ENCODE measurements at regions not wholly inside any gene's neighbourhood (a gene's known extent, or its start where the extent isn't known, plus 50 kb on each side); places are given as distances from the start of the nearest gene placed in this dataset.

GRCh38 chr7:155145477-155146255 is 75.5 kb downstream of the HTR5A start:
- Mint-ChIP-seq H3K4me1 (no peaks in the 10 kb centered on the region), H3K27me3 (ENCODE audit: low read depth in 3 of 3) (peaks cover 3 to 8% (median 6%) of the 10 kb centered on the region in 3 donors), H3K36me3 (no peaks in the 10 kb centered on the region), H3K9me3 (peaks cover 0 to 5% (median 3%) of the 10 kb centered on the region in 7 donors), H3K4me3 (no peak overlapping the region), H3K27ac (peak overlapping the region in 1 of 7 donors; percentile 18)
- TF ChIP-seq, protein P1, sequence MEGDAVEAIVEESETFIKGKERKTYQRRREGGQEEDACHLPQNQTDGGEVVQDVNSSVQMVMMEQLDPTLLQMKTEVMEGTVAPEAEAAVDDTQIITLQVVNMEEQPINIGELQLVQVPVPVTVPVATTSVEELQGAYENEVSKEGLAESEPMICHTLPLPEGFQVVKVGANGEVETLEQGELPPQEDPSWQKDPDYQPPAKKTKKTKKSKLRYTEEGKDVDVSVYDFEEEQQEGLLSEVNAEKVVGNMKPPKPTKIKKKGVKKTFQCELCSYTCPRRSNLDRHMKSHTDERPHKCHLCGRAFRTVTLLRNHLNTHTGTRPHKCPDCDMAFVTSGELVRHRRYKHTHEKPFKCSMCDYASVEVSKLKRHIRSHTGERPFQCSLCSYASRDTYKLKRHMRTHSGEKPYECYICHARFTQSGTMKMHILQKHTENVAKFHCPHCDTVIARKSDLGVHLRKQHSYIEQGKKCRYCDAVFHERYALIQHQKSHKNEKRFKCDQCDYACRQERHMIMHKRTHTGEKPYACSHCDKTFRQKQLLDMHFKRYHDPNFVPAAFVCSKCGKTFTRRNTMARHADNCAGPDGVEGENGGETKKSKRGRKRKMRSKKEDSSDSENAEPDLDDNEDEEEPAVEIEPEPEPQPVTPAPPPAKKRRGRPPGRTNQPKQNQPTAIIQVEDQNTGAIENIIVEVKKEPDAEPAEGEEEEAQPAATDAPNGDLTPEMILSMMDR (IDR thresholded peaks at IDR 0.05) = no peak
- no peak overlapping the region for H3K27ac ChIP-seq (ENCODE audit: low read depth in 1 of 2, low read length in 2 of 2)
- H3K4me2 ChIP-seq (replicated peaks; ENCODE audit: extremely low read depth, low read length, poor library complexity, severe bottlenecking) = no peak overlapping the region
- no peaks in the 10 kb centered on the region for H3K36me3 ChIP-seq (replicated peaks in 1 of 2; ENCODE audit: control insufficient read depth in 1 of 2, insufficient read depth in 2 of 2, low read length in 2 of 2)
- no peak overlapping the region for H2AFZ ChIP-seq (ENCODE audit: insufficient read depth, low read depth, low read length, poor library complexity, severe bottlenecking)
- no peaks in the 10 kb centered on the region for H3K4me1 ChIP-seq (ENCODE audit: control insufficient read depth in 1 of 2, insufficient read depth in 2 of 2, low read length in 2 of 2)
- H3K9me3 ChIP-seq (replicated peaks in 1 of 2; ENCODE audit: control insufficient read depth in 1 of 2, insufficient read depth in 1 of 2, low read length in 2 of 2) = peaks cover 0 to 6% of the 10 kb centered on the region in 2 donors
- H3K79me2 ChIP-seq (ENCODE audit: insufficient read depth, low read length) = no peaks in the 10 kb centered on the region
- intact Hi-C loops (cut with micrococcal nuclease) = no loop called here
- H3K27me3 ChIP-seq (ENCODE audit: control insufficient read depth in 2 of 2, insufficient read depth in 2 of 2, low read length in 2 of 2) = no peaks in the 10 kb centered on the region
- H3K4me3 ChIP-seq (replicated peaks in 1 of 3; ENCODE audit: low read depth in 2 of 3, low read length in 3 of 3) = no peak overlapping the region
- WGBS (ENCODE audit: insufficient coverage) = 83% methylated on average over 6 of the region's 9 CpGs
- H4K20me1 ChIP-seq (ENCODE audit: insufficient read depth, low read length) = no peaks in the 10 kb centered on the region
- DNase-seq = no peak
- H3K9ac ChIP-seq (ENCODE audit: insufficient read depth, low read length, poor library complexity, severe bottlenecking) = no peak overlapping the region

DNA sequence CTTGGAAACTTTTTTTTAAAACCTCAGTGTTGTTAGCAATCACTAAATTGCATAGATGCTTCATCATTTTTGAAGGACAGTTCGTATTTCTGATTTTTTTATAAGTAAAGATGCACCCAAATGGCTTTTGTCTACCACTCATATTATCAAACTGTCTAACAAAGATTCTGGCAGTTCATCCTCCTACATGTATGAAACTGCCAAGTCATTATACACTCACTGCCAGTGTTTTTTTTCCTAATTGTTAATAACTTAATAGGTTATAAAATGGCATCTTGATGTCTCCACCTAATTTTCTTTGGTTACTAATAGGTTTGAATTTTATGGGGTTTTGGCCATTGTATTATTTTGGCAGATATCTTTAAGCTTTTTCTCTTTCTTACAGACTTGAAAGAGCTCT is 77.0 kb downstream of the HTR5A start:
- H3K27ac ChIP-seq (ENCODE audit: low read depth in 1 of 2, low read length in 2 of 2) = no peak overlapping the region
- no peak for DNase-seq
- H3K27me3 ChIP-seq (ENCODE audit: control insufficient read depth in 2 of 2, insufficient read depth in 2 of 2, low read length in 2 of 2) = no peaks in the 10 kb centered on the region
- Mint-ChIP-seq H3K27me3 (ENCODE audit: low read depth in 3 of 3) (peaks cover 2 to 9% (median 6%) of the 10 kb centered on the region in 3 donors), H3K27ac (no peak overlapping the region), H3K4me1 (no peaks in the 10 kb centered on the region), H3K4me3 (no peak overlapping the region), H3K36me3 (no peaks in the 10 kb centered on the region), H3K9me3 (peaks cover 2 to 11% (median 7%) of the 10 kb centered on the region in 7 donors)
- no peak overlapping the region for H3K9ac ChIP-seq (ENCODE audit: insufficient read depth, low read length, poor library complexity, severe bottlenecking)
- H3K79me2 ChIP-seq (ENCODE audit: insufficient read depth, low read length) = no peaks in the 10 kb centered on the region
- peaks cover 0 to 11% of the 10 kb centered on the region in 2 donors for H3K9me3 ChIP-seq (replicated peaks in 1 of 2; ENCODE audit: control insufficient read depth in 1 of 2, insufficient read depth in 1 of 2, low read length in 2 of 2)
- intact Hi-C loops (cut with micrococcal nuclease) = no loop called here
- TF ChIP-seq, protein P1 (IDR thresholded peaks at IDR 0.05) = no peak
- no peak overlapping the region for H2AFZ ChIP-seq (ENCODE audit: insufficient read depth, low read depth, low read length, poor library complexity, severe bottlenecking)
- no peaks in the 10 kb centered on the region for H3K4me1 ChIP-seq (ENCODE audit: control insufficient read depth in 1 of 2, insufficient read depth in 2 of 2, low read length in 2 of 2)
- no CpG with 5 or more reads among the region's 1 CpG for WGBS (ENCODE audit: insufficient coverage)
- H4K20me1 ChIP-seq (ENCODE audit: insufficient read depth, low read length) = no peaks in the 10 kb centered on the region
- no peaks in the 10 kb centered on the region for H3K36me3 ChIP-seq (replicated peaks in 1 of 2; ENCODE audit: control insufficient read depth in 1 of 2, insufficient read depth in 2 of 2, low read length in 2 of 2)
- no peak overlapping the region for H3K4me2 ChIP-seq (replicated peaks; ENCODE audit: extremely low read depth, low read length, poor library complexity, severe bottlenecking)
- H3K4me3 ChIP-seq (replicated peaks in 1 of 3; ENCODE audit: low read depth in 2 of 3, low read length in 3 of 3) = no peak overlapping the region
